ENCODE measurements at regions not wholly inside any gene's neighbourhood (a gene's known extent, or its start where the extent isn't known, plus 50 kb on each side); places are given as distances from the start of the nearest gene placed in this dataset.

- H3K27me3 Mint-ChIP-seq, result no peaks in the 10 kb centered on the region
- CTCF ChIA-PET, result no interaction called here
- H3K4me3 Mint-ChIP-seq, result no peak overlapping the region
Measured at GRCh38 chr9:102779356-102779755, 215.8 kb upstream of the CYLC2 start.

DNA sequence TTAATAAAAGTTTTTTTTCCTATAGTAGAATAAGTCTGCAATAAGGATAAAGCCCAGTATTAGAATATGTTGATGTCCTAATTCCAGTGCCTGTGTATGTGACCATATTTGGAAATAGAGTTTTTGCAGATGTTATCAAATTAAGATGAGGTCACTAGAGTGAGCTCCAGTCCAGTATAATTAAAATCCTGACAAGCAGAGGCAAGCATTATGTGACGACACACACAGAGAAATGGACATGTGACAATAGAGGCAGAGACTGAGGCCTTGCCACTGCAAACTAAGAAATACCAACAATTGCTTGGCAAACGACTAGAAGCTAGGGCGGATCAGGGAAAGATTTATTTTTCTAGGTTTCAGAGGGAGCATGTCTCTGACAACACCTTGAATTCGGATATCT is 216.4 kb upstream of the CYLC2 start:
- Histone ChIP-seq H3K36me3 (ENCODE audit: insufficient read depth, low read length) (no peaks in the 10 kb centered on the region), H3K4me1 (ENCODE audit: insufficient read depth, low read length) (no peaks in the 10 kb centered on the region), H3K4me3 (ENCODE audit: low read length) (no peak overlapping the region), H3K9me3 (ENCODE audit: low read length) (no peaks in the 10 kb centered on the region), H3K27me3 (ENCODE audit: insufficient read depth, low read length, poor library complexity, severe bottlenecking) (no peaks in the 10 kb centered on the region), H3K27ac (ENCODE audit: low read depth, low read length) (no peak overlapping the region)
- Mint-ChIP-seq H3K4me1 (no peaks in the 10 kb centered on the region), H3K27ac (no peak overlapping the region), H3K4me3 (no peak overlapping the region), H3K9me3 (peaks cover 3 to 18% (median 13%) of the 10 kb centered on the region in 5 donors), H3K27me3 (no peaks in the 10 kb centered on the region), H3K36me3 (no peaks in the 10 kb centered on the region)
- DNase-seq, result no peak
- POLR2A ChIA-PET, result no interaction called here
- CTCF ChIA-PET, result no interaction called here

More at GRCh38 chr9:102779356-102779755, 215.8 kb upstream of the CYLC2 start:
- no peaks in the 10 kb centered on the region for H3K4me1 ChIP-seq (ENCODE audit: insufficient read depth, low read length)
- DNase-seq, result no peak
- H3K4me1 Mint-ChIP-seq, result no peaks in the 10 kb centered on the region
- no peak overlapping the region for H3K27ac ChIP-seq (ENCODE audit: low read depth, low read length)
- H3K9me3 Mint-ChIP-seq, result peaks cover 3 to 18% (median 13%) of the 10 kb centered on the region in 5 donors
- H3K36me3 Mint-ChIP-seq, result no peaks in the 10 kb centered on the region
- no peaks in the 10 kb centered on the region for H3K36me3 ChIP-seq (ENCODE audit: insufficient read depth, low read length)
- no peaks in the 10 kb centered on the region for H3K27me3 ChIP-seq (ENCODE audit: insufficient read depth, low read length, poor library complexity, severe bottlenecking)
- H3K27ac Mint-ChIP-seq, result no peak overlapping the region
- H3K4me3 ChIP-seq (ENCODE audit: low read length), result no peak overlapping the region
- H3K9me3 ChIP-seq (ENCODE audit: low read length), result no peaks in the 10 kb centered on the region
- POLR2A ChIA-PET, result no interaction called here

DNA sequence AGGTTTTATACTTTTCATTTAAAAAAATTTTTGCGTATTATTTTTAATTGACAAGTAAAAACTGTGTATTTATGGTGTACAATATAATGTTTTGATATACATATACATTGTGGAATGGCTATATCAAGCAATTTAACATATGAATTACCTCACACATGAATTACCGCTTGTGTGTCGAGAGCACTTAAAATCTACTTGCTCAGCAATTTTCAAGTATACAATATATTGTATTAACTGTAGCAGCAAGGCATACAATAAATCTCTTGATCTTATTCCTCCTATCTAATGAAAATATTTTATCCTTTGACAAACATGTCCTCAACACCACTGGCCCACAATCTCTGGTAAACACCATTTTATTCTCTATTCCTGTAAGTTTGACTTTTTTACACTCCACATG is 224.4 kb upstream of the CYLC2 start:
- DNase-seq, result no peak

DNA sequence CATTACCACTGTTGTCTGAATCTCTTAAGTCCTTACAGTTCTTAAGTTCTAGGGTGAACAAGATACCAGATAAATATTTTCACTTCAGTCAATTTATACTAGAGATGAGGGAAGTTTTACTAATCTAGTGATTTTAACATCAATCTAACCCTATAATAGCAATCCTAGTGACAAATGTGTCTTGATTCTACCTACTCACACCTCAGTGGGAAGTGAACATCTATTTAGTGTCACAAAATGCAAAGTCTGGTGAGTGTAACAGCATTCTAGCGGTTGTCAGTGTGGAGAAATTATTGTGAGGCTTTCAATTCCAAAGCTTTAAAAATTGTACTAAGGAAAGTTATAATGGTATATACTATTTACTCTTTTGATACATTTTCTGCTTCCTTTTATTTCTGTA is 225.8 kb upstream of the CYLC2 start:
- DNase-seq, result no peak
- CTCF ChIA-PET, result no interaction called here
- H3K4me3 ChIP-seq (ENCODE audit: low read length), result no peak overlapping the region
- H3K36me3 Mint-ChIP-seq, result no peaks in the 10 kb centered on the region
- no peaks in the 10 kb centered on the region for H3K36me3 ChIP-seq (ENCODE audit: insufficient read depth, low read length)
- H3K27ac ChIP-seq (ENCODE audit: low read depth, low read length), result no peak overlapping the region
- no peak overlapping the region for H3K27ac Mint-ChIP-seq
- no peaks in the 10 kb centered on the region for H3K27me3 ChIP-seq (ENCODE audit: insufficient read depth, low read length, poor library complexity, severe bottlenecking)
- H3K4me1 Mint-ChIP-seq, result no peaks in the 10 kb centered on the region
- H3K4me3 Mint-ChIP-seq, result no peak overlapping the region
- H3K9me3 Mint-ChIP-seq, result peaks cover 4 to 39% (median 7%) of the 10 kb centered on the region in 5 donors
- H3K4me1 ChIP-seq (ENCODE audit: insufficient read depth, low read length), result no peaks in the 10 kb centered on the region
- POLR2A ChIA-PET, result no interaction called here
- no peaks in the 10 kb centered on the region for H3K27me3 Mint-ChIP-seq
- H3K9me3 ChIP-seq (ENCODE audit: low read length), result no peaks in the 10 kb centered on the region

More for the DNA sequence above, 224.4 kb upstream of the CYLC2 start:
- Mint-ChIP-seq H3K9me3 (peaks cover 4 to 36% (median 8%) of the 10 kb centered on the region in 5 donors), H3K4me3 (no peak overlapping the region), H3K27ac (no peak overlapping the region), H3K4me1 (no peaks in the 10 kb centered on the region), H3K27me3 (no peaks in the 10 kb centered on the region), H3K36me3 (no peaks in the 10 kb centered on the region)
- Histone ChIP-seq H3K27me3 (ENCODE audit: insufficient read depth, low read length, poor library complexity, severe bottlenecking) (no peaks in the 10 kb centered on the region), H3K27ac (ENCODE audit: low read depth, low read length) (no peak overlapping the region), H3K36me3 (ENCODE audit: insufficient read depth, low read length) (no peaks in the 10 kb centered on the region), H3K4me3 (ENCODE audit: low read length) (no peak overlapping the region), H3K4me1 (ENCODE audit: insufficient read depth, low read length) (no peaks in the 10 kb centered on the region), H3K9me3 (ENCODE audit: low read length) (no peaks in the 10 kb centered on the region)
- POLR2A ChIA-PET, result no interaction called here
- CTCF ChIA-PET, result no interaction called here

DNA sequence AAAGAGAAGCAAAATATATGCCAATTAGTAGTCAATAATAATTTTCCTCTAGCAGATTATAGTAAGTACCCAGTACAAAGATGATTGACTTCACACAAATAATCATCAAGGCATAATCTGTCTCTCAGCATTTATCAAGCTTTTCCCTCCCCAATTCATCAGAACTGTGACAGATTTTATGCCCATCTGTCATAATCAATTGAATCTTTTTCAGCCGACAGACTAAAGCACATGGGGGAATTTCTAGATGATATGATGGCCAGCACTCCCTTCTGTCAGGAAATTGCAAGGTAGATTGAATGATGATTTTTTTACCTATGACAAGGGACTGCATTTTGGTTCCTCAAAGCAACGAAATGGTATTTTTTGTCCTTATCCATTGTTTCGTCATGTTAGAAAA is 227.1 kb upstream of the CYLC2 start:
- H3K27ac ChIP-seq (ENCODE audit: low read depth, low read length), result no peak overlapping the region
- no peak overlapping the region for H3K4me3 ChIP-seq (ENCODE audit: low read length)
- DNase-seq, result no peak
- no peak overlapping the region for H3K27ac Mint-ChIP-seq
- POLR2A ChIA-PET, result no interaction called here
- no peak overlapping the region for H3K4me3 Mint-ChIP-seq
- no peaks in the 10 kb centered on the region for H3K36me3 ChIP-seq (ENCODE audit: insufficient read depth, low read length)
- H3K4me1 ChIP-seq (ENCODE audit: insufficient read depth, low read length), result no peaks in the 10 kb centered on the region
- CTCF ChIA-PET, result no interaction called here
- no peaks in the 10 kb centered on the region for H3K4me1 Mint-ChIP-seq
- no peaks in the 10 kb centered on the region for H3K36me3 Mint-ChIP-seq
- H3K9me3 ChIP-seq (ENCODE audit: low read length), result no peaks in the 10 kb centered on the region
- peaks cover 3 to 44% (median 7%) of the 10 kb centered on the region in 5 donors for H3K9me3 Mint-ChIP-seq
- no peaks in the 10 kb centered on the region for H3K27me3 ChIP-seq (ENCODE audit: insufficient read depth, low read length, poor library complexity, severe bottlenecking)
- no peaks in the 10 kb centered on the region for H3K27me3 Mint-ChIP-seq

DNA sequence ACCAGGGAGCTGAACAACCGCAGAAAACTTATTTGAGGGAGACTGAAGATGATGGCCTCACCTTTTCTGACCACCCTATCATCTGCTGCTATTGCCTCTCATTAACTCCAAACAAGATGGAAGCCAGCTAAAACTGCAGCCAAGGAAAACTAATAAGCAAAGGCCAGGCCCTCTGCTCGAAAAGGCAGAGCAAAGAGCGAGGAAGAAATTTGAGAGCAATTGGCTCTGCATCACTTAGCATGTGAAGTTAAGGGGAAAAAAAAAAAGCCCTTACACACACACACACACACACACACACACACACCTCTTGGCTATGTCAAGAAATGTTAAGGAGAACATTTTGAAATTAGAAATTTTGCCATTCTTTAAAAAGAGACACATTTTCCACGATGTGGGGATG is 228.1 kb upstream of the CYLC2 start:
- Histone ChIP-seq H3K27ac (ENCODE audit: low read depth, low read length) (no peak overlapping the region), H3K4me1 (ENCODE audit: insufficient read depth, low read length) (no peaks in the 10 kb centered on the region), H3K36me3 (ENCODE audit: insufficient read depth, low read length) (no peaks in the 10 kb centered on the region), H3K27me3 (ENCODE audit: insufficient read depth, low read length, poor library complexity, severe bottlenecking) (no peaks in the 10 kb centered on the region), H3K4me3 (ENCODE audit: low read length) (no peak overlapping the region), H3K9me3 (ENCODE audit: low read length) (no peaks in the 10 kb centered on the region)
- H3K4me1 Mint-ChIP-seq, result no peaks in the 10 kb centered on the region
- ChIA-PET POLR2A (no interaction called here), CTCF (no interaction called here)
- no peak for DNase-seq
- H3K27ac Mint-ChIP-seq, result peak overlapping the region in 1 of 8 donors; percentile 34
- H3K9me3 Mint-ChIP-seq, result peaks cover 3 to 42% (median 5%) of the 10 kb centered on the region in 5 donors
- H3K27me3 Mint-ChIP-seq, result no peaks in the 10 kb centered on the region
- H3K4me3 Mint-ChIP-seq, result no peak overlapping the region
- no peaks in the 10 kb centered on the region for H3K36me3 Mint-ChIP-seq

DNA sequence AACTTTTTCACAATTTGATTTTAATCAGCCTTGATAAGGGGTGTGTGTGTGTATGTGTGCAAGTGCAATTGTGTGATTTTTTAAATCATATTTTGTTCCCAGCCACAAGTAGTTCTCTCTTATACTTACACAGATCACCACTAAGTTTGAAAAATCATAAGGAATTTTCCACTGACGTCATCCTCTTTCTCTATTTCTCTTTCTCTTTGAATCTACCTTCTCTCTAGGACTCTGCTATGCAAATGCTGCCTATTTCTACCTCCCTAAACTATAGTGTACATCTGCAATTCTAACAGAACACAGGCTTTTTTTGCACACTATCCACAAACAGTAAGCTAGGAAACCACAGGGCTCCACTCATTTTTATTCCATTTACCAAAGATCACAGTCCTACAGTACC is 254.6 kb upstream of the CYLC2 start:
- Mint-ChIP-seq H3K4me1 (no peaks in the 10 kb centered on the region), H3K4me3 (no peak overlapping the region), H3K9me3 (peaks cover 14 to 32% (median 17%) of the 10 kb centered on the region in 5 donors), H3K27me3 (peaks cover 0 to 2% of the 10 kb centered on the region in 2 donors), H3K36me3 (no peaks in the 10 kb centered on the region), H3K27ac (no peak overlapping the region)
- no peak overlapping the region for H3K27ac ChIP-seq (ENCODE audit: low read depth, low read length)
- no peaks in the 10 kb centered on the region for H3K4me1 ChIP-seq (ENCODE audit: insufficient read depth, low read length)
- H3K9me3 ChIP-seq (ENCODE audit: low read length), result no peaks in the 10 kb centered on the region
- no peak for DNase-seq
- ChIA-PET CTCF (no interaction called here), POLR2A (no interaction called here)
- no peaks in the 10 kb centered on the region for H3K27me3 ChIP-seq (ENCODE audit: insufficient read depth, low read length, poor library complexity, severe bottlenecking)
- H3K36me3 ChIP-seq (ENCODE audit: insufficient read depth, low read length), result no peaks in the 10 kb centered on the region
- no peak overlapping the region for H3K4me3 ChIP-seq (ENCODE audit: low read length)

- no peak for DNase-seq
- Histone ChIP-seq H3K36me3 (ENCODE audit: insufficient read depth, low read length) (no peaks in the 10 kb centered on the region), H3K4me1 (ENCODE audit: insufficient read depth, low read length) (no peaks in the 10 kb centered on the region), H3K9me3 (ENCODE audit: low read length) (no peaks in the 10 kb centered on the region), H3K27me3 (ENCODE audit: insufficient read depth, low read length, poor library complexity, severe bottlenecking) (no peaks in the 10 kb centered on the region), H3K27ac (ENCODE audit: low read depth, low read length) (no peak overlapping the region), H3K4me3 (ENCODE audit: low read length) (no peak overlapping the region)
- peaks cover 9 to 29% (median 17%) of the 10 kb centered on the region in 5 donors for H3K9me3 Mint-ChIP-seq
- no peaks in the 10 kb centered on the region for H3K36me3 Mint-ChIP-seq
- ChIA-PET POLR2A (no interaction called here), CTCF (no interaction called here)
- H3K27me3 Mint-ChIP-seq, result no peaks in the 10 kb centered on the region
- H3K27ac Mint-ChIP-seq, result no peak overlapping the region
- H3K4me1 Mint-ChIP-seq, result no peaks in the 10 kb centered on the region
- no peak overlapping the region for H3K4me3 Mint-ChIP-seq
Measured at GRCh38 chr9:102728946-102729345, 266.2 kb upstream of the CYLC2 start.

- no peaks in the 10 kb centered on the region for H3K36me3 Mint-ChIP-seq
- H3K27me3 Mint-ChIP-seq, result no peaks in the 10 kb centered on the region
- peaks cover 5 to 33% (median 13%) of the 10 kb centered on the region in 5 donors for H3K9me3 Mint-ChIP-seq
- no peak overlapping the region for H3K4me3 ChIP-seq (ENCODE audit: low read length)
- no peak overlapping the region for H3K27ac ChIP-seq (ENCODE audit: low read depth, low read length)
- DNase-seq, result no peak
- no peaks in the 10 kb centered on the region for H3K9me3 ChIP-seq (ENCODE audit: low read length)
- POLR2A ChIA-PET, result no interaction called here
- no peaks in the 10 kb centered on the region for H3K4me1 Mint-ChIP-seq
- no peaks in the 10 kb centered on the region for H3K36me3 ChIP-seq (ENCODE audit: insufficient read depth, low read length)
- H3K4me3 Mint-ChIP-seq, result no peak overlapping the region
- CTCF ChIA-PET, result no interaction called here
- no peak overlapping the region for H3K27ac Mint-ChIP-seq
- H3K27me3 ChIP-seq (ENCODE audit: insufficient read depth, low read length, poor library complexity, severe bottlenecking), result no peaks in the 10 kb centered on the region
- no peaks in the 10 kb centered on the region for H3K4me1 ChIP-seq (ENCODE audit: insufficient read depth, low read length)
Measured at GRCh38 chr9:102714184-102714583, 280.9 kb upstream of the CYLC2 start.

All from CD8-positive, alpha-beta memory T cell (primary cell).